ENCODE measurements at regions not wholly inside any gene's neighbourhood (a gene's known extent, or its start where the extent isn't known, plus 50 kb on each side); places are given as distances from the start of the nearest gene placed in this dataset.

- no peak for DNase-seq (ENCODE audit: extremely low read depth in 1 of 11, low read depth in 9 of 11, low spot score in 4 of 11)
Measured at GRCh38 chr1:234730475-234730769, 120.4 kb upstream of the IRF2BP2 start.

GRCh38 chr1:234729561-234730474, 119.8 kb upstream of the IRF2BP2 start:
- DNase-seq (ENCODE audit: extremely low read depth in 1 of 11, low read depth in 9 of 11, low spot score in 4 of 11), result no peak

- no peak for DNase-seq (ENCODE audit: extremely low read depth in 1 of 11, low read depth in 9 of 11, low spot score in 4 of 11)
Measured at GRCh38 chr1:234728740-234729139, 118.8 kb upstream of the IRF2BP2 start.

- DNase-seq (ENCODE audit: extremely low read depth in 1 of 11, low read depth in 9 of 11, low spot score in 4 of 11), result no peak
Measured at GRCh38 chr1:234727018-234727940, 117.3 kb upstream of the IRF2BP2 start.

GRCh38 chr1:234726359-234726943, 116.5 kb upstream of the IRF2BP2 start:
- DNase-seq (ENCODE audit: extremely low read depth in 1 of 11, low read depth in 9 of 11, low spot score in 4 of 11), result no peak

- DNase-seq (ENCODE audit: extremely low read depth in 1 of 11, low read depth in 9 of 11, low spot score in 4 of 11), result no peak
Measured at GRCh38 chr1:234725177-234726132, 115.5 kb upstream of the IRF2BP2 start.

GRCh38 chr1:234724516-234725176, 114.7 kb upstream of the IRF2BP2 start:
- DNase-seq (ENCODE audit: extremely low read depth in 1 of 11, low read depth in 9 of 11, low spot score in 4 of 11), result peak in 2 of 11 donors; percentile 65 to 80

- DNase-seq (ENCODE audit: extremely low read depth in 1 of 11, low read depth in 9 of 11, low spot score in 4 of 11), result peak in 1 of 11 donors; percentile 50
Measured at GRCh38 chr1:234722904-234723720, 113.1 kb upstream of the IRF2BP2 start.

GRCh38 chr1:234722270-234722704, 112.3 kb upstream of the IRF2BP2 start:
- no peak for DNase-seq (ENCODE audit: extremely low read depth in 1 of 11, low read depth in 9 of 11, low spot score in 4 of 11)

- DNase-seq (ENCODE audit: extremely low read depth in 1 of 11, low read depth in 9 of 11, low spot score in 4 of 11), result peak in 6 of 11 donors; percentile 63 to 87 (median 77)
Measured at GRCh38 chr1:234721476-234722269, 111.7 kb upstream of the IRF2BP2 start.

- no peak for DNase-seq (ENCODE audit: extremely low read depth in 1 of 11, low read depth in 9 of 11, low spot score in 4 of 11)
Measured at GRCh38 chr1:234720709-234721441, 110.9 kb upstream of the IRF2BP2 start.

- DNase-seq (ENCODE audit: extremely low read depth in 1 of 11, low read depth in 9 of 11, low spot score in 4 of 11), result no peak
Measured at GRCh38 chr1:234719454-234720251, 109.7 kb upstream of the IRF2BP2 start.

- DNase-seq (ENCODE audit: extremely low read depth in 1 of 11, low read depth in 9 of 11, low spot score in 4 of 11), result no peak
Measured at GRCh38 chr1:234718496-234719453, 108.8 kb upstream of the IRF2BP2 start.

GRCh38 chr1:234716908-234717375, 107.0 kb upstream of the IRF2BP2 start:
- no peak for DNase-seq (ENCODE audit: extremely low read depth in 1 of 11, low read depth in 9 of 11, low spot score in 4 of 11)
